H1 (cell line): ENCODE measurements at regions not wholly inside any gene's neighbourhood (a gene's known extent, or its start where the extent isn't known, plus 50 kb on each side); places are given as distances from the start of the nearest gene placed in this dataset.

Source experiments
- CTCF ChIA-PET: fragments of 300-600 bp; sonication (Branson Sonifier 250); formaldehyde crosslinking; loops from one replicate; lab custom pipeline; 2021; ENCODE audit not compliant: partially characterized antibody; lab: Charles Lee
- POLR2A ChIA-PET: fragments of 300-600 bp; sonication (Branson Sonifier 250); formaldehyde crosslinking; loops from one replicate; lab custom pipeline; 2021; ENCODE audit warnings: inconsistent platforms; ENCODE audit not compliant: partially characterized antibody; lab: Charles Lee
- DNase-seq, 2 experiments: peaks; one replicate each; pipeline versions ENCODE4 v3.0.0 to v3.0.0-alpha.2; 2010 to 2022; ENCODE audit warnings: low spot score in 2 of 2, low read depth in 1 of 2, mixed read lengths in 1 of 2
- FAIRE-seq: peaks from 2 replicates; lab custom pipeline; 2011; peaks lifted over from hg19 to GRCh38; lab: Jason Lieb, UNC
- H2AFZ ChIP-seq: 2 replicates; pipeline ENCODE4 v1.8.1; 2012; ENCODE audit warnings: low read length, inconsistent platforms
- H2AK5ac ChIP-seq: 2 replicates; pipeline ENCODE4 v1.6.1; 2013; ENCODE audit warnings: low read depth, low read length
- H2BK120ac ChIP-seq: replicated peaks from 2 replicates; pipeline ENCODE3; 2013; ENCODE audit warnings: low read depth, low read length, inconsistent platforms
- H2BK12ac ChIP-seq: 2 replicates; pipeline ENCODE4 v1.6.1; 2013; ENCODE audit warnings: low read depth, low read length
- H2BK15ac ChIP-seq: 2 replicates; pipeline ENCODE4 v1.6.1; 2013; ENCODE audit warnings: low read length
- H2BK20ac ChIP-seq: 2 replicates; pipeline ENCODE4 v1.6.1; 2013; ENCODE audit warnings: low read length
- H2BK5ac ChIP-seq: 2 replicates; pipeline ENCODE4 v1.6.1; 2013; ENCODE audit warnings: low read depth, low read length
- H3K14ac ChIP-seq: 2 replicates; pipeline ENCODE4 v1.6.1; 2013; ENCODE audit warnings: inconsistent platforms; ENCODE audit not compliant: insufficient read length
- H3K18ac ChIP-seq: 2 replicates; pipeline ENCODE4 v1.6.1; 2013; ENCODE audit warnings: low read length; ENCODE audit errors: extremely low read depth
- H3K23ac ChIP-seq: 2 replicates; pipeline ENCODE4 v1.6.1; 2013; ENCODE audit warnings: inconsistent platforms; ENCODE audit not compliant: insufficient read length
- H3K23me2 ChIP-seq: 2 replicates; pipeline ENCODE4 v1.6.1; 2013; ENCODE audit warnings: low read depth, low read length
- H3K27ac ChIP-seq: 2 replicates; pipeline ENCODE4 v1.6.1; 2011; ENCODE audit warnings: low read depth, low read length, inconsistent platforms
- H3K27me3 ChIP-seq, 4 experiments: replicated peaks in 1 of 4; 1 replicate in 1 of 4; 2 replicates in 3 of 4; pipeline versions ENCODE4 v1.6.1 to v1.8.1; 2011 to 2013; ENCODE audit warnings: low read length in 3 of 4, mild to moderate bottlenecking in 3 of 4, inconsistent platforms in 2 of 4, mixed read lengths in 2 of 4, moderate library complexity in 1 of 4; ENCODE audit not compliant: control insufficient read depth in 3 of 4, insufficient read depth in 3 of 4; ENCODE audit errors: extremely low read depth in 1 of 4
- H3K36me3 ChIP-seq, 4 experiments: 2 replicates each; pipeline versions ENCODE4 v1.6.1 to v1.8.1; 2011 to 2013; ENCODE audit warnings: mild to moderate bottlenecking in 4 of 4, low read length in 3 of 4, moderate library complexity in 2 of 4, control low read depth in 1 of 4, inconsistent platforms in 1 of 4; ENCODE audit not compliant: insufficient read depth in 4 of 4, control insufficient read depth in 2 of 4
- H3K4ac ChIP-seq: replicated peaks from 2 replicates; pipeline ENCODE3; 2013; ENCODE audit warnings: low read length, low read depth, mixed read lengths, inconsistent platforms; ENCODE audit not compliant: insufficient read length
- H3K4me1 ChIP-seq, 4 experiments: replicated peaks in 1 of 4; 1 replicate in 1 of 4; 2 replicates in 3 of 4; pipeline versions ENCODE4 v1.6.1 to v1.8.1; 2011 to 2013; ENCODE audit warnings: low read length in 3 of 4, inconsistent platforms in 2 of 4, mixed read lengths in 1 of 4; ENCODE audit not compliant: insufficient read depth in 4 of 4, control insufficient read depth in 3 of 4
- H3K4me2 ChIP-seq, 2 experiments: 2 replicates each; pipeline versions ENCODE4 v1.6.1 to v1.8.1; 2011 to 2013; ENCODE audit warnings: low read depth in 2 of 2, low read length in 2 of 2, control low read depth in 1 of 2, inconsistent platforms in 1 of 2, mild to moderate bottlenecking in 1 of 2; ENCODE audit not compliant: insufficient read depth in 1 of 2
- H3K4me3 ChIP-seq, 4 experiments: fragments of 200-600, 300-600 bp in 1 of 4; sonication (generic), shearing (Covaris generic), sonication (Bioruptor Twin) in 1 of 4; 2 replicates each; pipeline versions ENCODE4 v1.5.1 to v1.8.1; 2011 to 2016; ENCODE audit warnings: low read length in 4 of 4, low read depth in 3 of 4, control low read depth in 2 of 4, inconsistent platforms in 2 of 4, mild to moderate bottlenecking in 2 of 4, mixed read lengths in 1 of 4, moderate library complexity in 1 of 4; ENCODE audit not compliant: insufficient read depth in 2 of 4; ENCODE audit errors: extremely low read depth in 1 of 4
- H3K56ac ChIP-seq: replicated peaks from 2 replicates; pipeline ENCODE3; 2013; ENCODE audit warnings: low read depth, mild to moderate bottlenecking, mixed read lengths, low read length, inconsistent platforms; ENCODE audit not compliant: insufficient read length
- H3K79me1 ChIP-seq: 2 replicates; pipeline ENCODE4 v1.6.1; 2013; ENCODE audit warnings: low read depth, low read length, control low read depth
- H3K79me2 ChIP-seq, 2 experiments: 2 replicates each; pipeline versions ENCODE4 v1.6.1 to v1.8.1; 2012 to 2013; ENCODE audit warnings: low read length in 2 of 2, mild to moderate bottlenecking in 2 of 2, inconsistent platforms in 1 of 2; ENCODE audit not compliant: insufficient read depth in 2 of 2, control insufficient read depth in 1 of 2
- H3K9ac ChIP-seq, 4 experiments: replicated peaks in 1 of 4; 1 replicate in 1 of 4; 2 replicates in 3 of 4; pipeline versions ENCODE4 v1.6.1 to v1.8.1; 2011 to 2013; ENCODE audit warnings: low read depth in 3 of 4, low read length in 3 of 4, control low read depth in 2 of 4, mild to moderate bottlenecking in 2 of 4, moderate library complexity in 2 of 4, inconsistent platforms in 1 of 4; ENCODE audit errors: extremely low read depth in 1 of 4
- H3K9me3 ChIP-seq, 2 experiments: 2 replicates each; pipeline versions ENCODE4 v1.6.1 to v1.8.1; 2012 to 2013; ENCODE audit warnings: mild to moderate bottlenecking in 2 of 2, moderate library complexity in 2 of 2, control low read depth in 1 of 2, inconsistent platforms in 1 of 2, low read depth in 1 of 2, low read length in 1 of 2, mixed read lengths in 1 of 2; ENCODE audit not compliant: insufficient read depth in 2 of 2
- H4K20me1 ChIP-seq, 2 experiments: replicated peaks in 1 of 2; 2 replicates each; pipeline versions ENCODE3 to v1.8.1; 2011 to 2013; ENCODE audit warnings: inconsistent platforms in 2 of 2, low read length in 2 of 2, mild to moderate bottlenecking in 1 of 2; ENCODE audit not compliant: insufficient read depth in 2 of 2, control insufficient read depth in 1 of 2
- H4K5ac ChIP-seq: 2 replicates; pipeline ENCODE4 v1.6.1; 2013; ENCODE audit warnings: low read length, low read depth, mixed read lengths, inconsistent platforms; ENCODE audit not compliant: insufficient read length
- H4K8ac ChIP-seq: 2 replicates; pipeline ENCODE4 v1.8.0; 2013; ENCODE audit warnings: mild to moderate bottlenecking, moderate library complexity, low read length, inconsistent platforms; ENCODE audit not compliant: insufficient read depth; ENCODE audit errors: extremely low read depth
- H4K91ac ChIP-seq: replicated peaks from 2 replicates; pipeline ENCODE3; 2013; ENCODE audit warnings: low read length, mixed read lengths, inconsistent platforms; ENCODE audit not compliant: insufficient read length
- JUN ChIP-seq: IDR thresholded peaks from 2 replicates; pipeline ENCODE4 v1.6.1; 2011; ENCODE audit warnings: low read depth, mild to moderate bottlenecking, improper control_type of control experiment, low read length
- KDM5A ChIP-seq: fragments of 200-600 bp; IDR thresholded peaks from 2 replicates; pipeline ENCODE4 v1.7.1; 2012; ENCODE audit warnings: mild to moderate bottlenecking, low read length, inconsistent platforms, mixed read lengths
- SIN3A ChIP-seq, 2 experiments: IDR thresholded peaks in 1 of 2; conservative IDR thresholded peaks in 1 of 2; 2 replicates each; pipeline ENCODE4 v1.6.1; 2011 to 2012; ENCODE audit warnings: low read length in 2 of 2, improper control_type of control experiment in 1 of 2, low read depth in 1 of 2, mild to moderate bottlenecking in 1 of 2
- WGBS, 2 experiments: shearing (Covaris generic) in 1 of 2; methylation state at CpG; one replicate each; pipeline versions ENCODE4 v1.1.6 to v1.1.7; 2013 to 2015; ENCODE audit warnings: low lambda C conversion rate in 2 of 2, mixed read lengths in 2 of 2, inconsistent platforms in 1 of 2, low coverage in 1 of 2, missing lambda C conversion rate in 1 of 2; ENCODE audit not compliant: insufficient replicate concordance in 2 of 2, insufficient coverage in 1 of 2, insufficient read length in 1 of 2; ENCODE audit errors: extremely low coverage in 1 of 2, missing lambda C conversion rate in 1 of 2; 5-methylcytosine and 5-hydroxymethylcytosine counted together

- Histone ChIP-seq H3K18ac (no peak overlapping the region), H4K91ac (no peak overlapping the region), H3K27me3 (peaks cover 0 to 1% (median 0%) of the 10 kb centered on the region in 4 experiments; a peak in 1 of 7 replicates), H2AK5ac (no peak overlapping the region), H3K23ac (no peak overlapping the region), H3K4me1 (peaks cover 0 to 9% (median 2%) of the 10 kb centered on the region in 4 experiments; a peak in 3 of 7 replicates), H3K79me2 (no peaks in the 10 kb centered on the region), H3K4me3 (peak overlapping the region in 1 of 4 experiments; percentile 1; a peak in 1 of 8 replicates), H3K36me3 (no peaks in the 10 kb centered on the region), H3K14ac (no peak overlapping the region), H4K8ac (no peak overlapping the region), H3K79me1 (no peaks in the 10 kb centered on the region), H3K4me2 (peak overlapping the region; percentile 4 to 43; a peak in 1 of 4 replicates), H2BK12ac (no peak overlapping the region), H3K4ac (no peak overlapping the region), H3K56ac (no peak overlapping the region), H3K27ac (no peak overlapping the region), H2BK5ac (no peak overlapping the region), H2BK20ac (no peak overlapping the region), H2BK15ac (no peak overlapping the region), H3K23me2 (no peaks in the 10 kb centered on the region), H3K9ac (no peak overlapping the region), H2BK120ac (no peak overlapping the region), H2AFZ (peak overlapping the region; percentile 75), H4K20me1 (no peaks in the 10 kb centered on the region), H3K9me3 (no peaks in the 10 kb centered on the region), H4K5ac (no peak overlapping the region)
- FAIRE-seq, result peak; percentile 13
- WGBS, 2 experiments, result 67% methylated on average over 7 of the region's 9 CpGs; no CpG with 5 or more reads in 1 of the 2 experiments
- ChIA-PET POLR2A (no interaction called here), CTCF (interaction anchor here (1.8 to 2.3 kb wide), 2 partner anchors 8 to 13 kb away, joined by 5 to 13 read pairs; no protein-coding TSS in a partner anchor)
- no peak for DNase-seq
- TF ChIP-seq JUN (no peak), SIN3A (conservative IDR thresholded peaks at IDR 0.05 in 1 of 2, IDR thresholded peaks at IDR 0.05 in 1 of 2; ENCODE audit: low read depth in 1 of 2, low read length in 2 of 2) (no peak), KDM5A (no peak)
Observed at GRCh38 chr1:88566615-88567387, 117.3 kb upstream of the PKN2 start.
